ENCODE measurements at regions not wholly inside any gene's neighbourhood (a gene's known extent, or its start where the extent isn't known, plus 50 kb on each side); places are given as distances from the start of the nearest gene placed in this dataset.

DNA sequence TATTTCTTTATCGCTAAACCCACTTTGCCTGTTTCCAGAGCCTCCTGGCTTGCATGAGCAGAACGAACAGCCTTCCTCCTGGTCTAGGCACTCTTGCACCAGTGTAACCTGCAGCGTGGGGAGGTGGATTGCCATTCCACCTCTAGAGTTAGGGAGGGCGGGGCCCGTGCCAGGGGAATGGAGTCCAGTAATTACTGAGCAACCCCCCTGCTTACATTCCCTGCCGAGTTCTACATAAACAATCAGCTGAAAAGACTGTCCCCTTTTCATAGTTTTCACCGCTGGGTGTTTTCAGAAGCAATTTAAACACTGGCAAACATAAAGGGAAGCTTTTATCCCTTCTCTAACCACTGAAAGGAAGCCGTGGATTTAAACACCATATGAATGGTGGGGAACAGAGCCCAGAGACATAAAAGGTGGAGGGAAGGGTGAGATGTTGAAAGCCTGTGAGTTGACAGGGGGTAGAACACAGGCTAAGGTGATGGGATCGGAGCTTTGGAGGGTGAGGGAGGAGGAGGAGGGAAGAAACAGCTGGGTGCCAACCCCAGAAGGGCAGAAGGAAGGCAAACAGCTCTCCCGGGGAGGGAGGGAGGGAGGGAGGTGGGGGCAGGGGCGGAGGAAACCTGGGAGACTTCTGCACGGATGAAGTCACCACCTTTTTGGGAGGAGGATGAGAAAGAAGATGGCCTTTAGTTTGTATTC, 68.0 kb upstream of the WDR26 start:
- no peak for DNase-seq
- Histone ChIP-seq H3K4me3 (no peak overlapping the region), H3K27ac (peak overlapping the region; percentile 59 to 69), H3K4me1 (peaks cover 0 to 15% of the 10 kb centered on the region in 2 donors), H3K27me3 (no peaks in the 10 kb centered on the region), H3K36me3 (no peaks in the 10 kb centered on the region), H3K9me3 (no peaks in the 10 kb centered on the region)
- TF ChIP-seq POLR2A (IDR thresholded peaks at IDR 0.05) = no peak
- TF ChIP-seq, protein P1, sequence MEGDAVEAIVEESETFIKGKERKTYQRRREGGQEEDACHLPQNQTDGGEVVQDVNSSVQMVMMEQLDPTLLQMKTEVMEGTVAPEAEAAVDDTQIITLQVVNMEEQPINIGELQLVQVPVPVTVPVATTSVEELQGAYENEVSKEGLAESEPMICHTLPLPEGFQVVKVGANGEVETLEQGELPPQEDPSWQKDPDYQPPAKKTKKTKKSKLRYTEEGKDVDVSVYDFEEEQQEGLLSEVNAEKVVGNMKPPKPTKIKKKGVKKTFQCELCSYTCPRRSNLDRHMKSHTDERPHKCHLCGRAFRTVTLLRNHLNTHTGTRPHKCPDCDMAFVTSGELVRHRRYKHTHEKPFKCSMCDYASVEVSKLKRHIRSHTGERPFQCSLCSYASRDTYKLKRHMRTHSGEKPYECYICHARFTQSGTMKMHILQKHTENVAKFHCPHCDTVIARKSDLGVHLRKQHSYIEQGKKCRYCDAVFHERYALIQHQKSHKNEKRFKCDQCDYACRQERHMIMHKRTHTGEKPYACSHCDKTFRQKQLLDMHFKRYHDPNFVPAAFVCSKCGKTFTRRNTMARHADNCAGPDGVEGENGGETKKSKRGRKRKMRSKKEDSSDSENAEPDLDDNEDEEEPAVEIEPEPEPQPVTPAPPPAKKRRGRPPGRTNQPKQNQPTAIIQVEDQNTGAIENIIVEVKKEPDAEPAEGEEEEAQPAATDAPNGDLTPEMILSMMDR (IDR thresholded peaks at IDR 0.05) = no peak
- intact Hi-C loops (cut with DNase I; ENCODE audit: low total_unique reads) = no loop called here

DNA sequence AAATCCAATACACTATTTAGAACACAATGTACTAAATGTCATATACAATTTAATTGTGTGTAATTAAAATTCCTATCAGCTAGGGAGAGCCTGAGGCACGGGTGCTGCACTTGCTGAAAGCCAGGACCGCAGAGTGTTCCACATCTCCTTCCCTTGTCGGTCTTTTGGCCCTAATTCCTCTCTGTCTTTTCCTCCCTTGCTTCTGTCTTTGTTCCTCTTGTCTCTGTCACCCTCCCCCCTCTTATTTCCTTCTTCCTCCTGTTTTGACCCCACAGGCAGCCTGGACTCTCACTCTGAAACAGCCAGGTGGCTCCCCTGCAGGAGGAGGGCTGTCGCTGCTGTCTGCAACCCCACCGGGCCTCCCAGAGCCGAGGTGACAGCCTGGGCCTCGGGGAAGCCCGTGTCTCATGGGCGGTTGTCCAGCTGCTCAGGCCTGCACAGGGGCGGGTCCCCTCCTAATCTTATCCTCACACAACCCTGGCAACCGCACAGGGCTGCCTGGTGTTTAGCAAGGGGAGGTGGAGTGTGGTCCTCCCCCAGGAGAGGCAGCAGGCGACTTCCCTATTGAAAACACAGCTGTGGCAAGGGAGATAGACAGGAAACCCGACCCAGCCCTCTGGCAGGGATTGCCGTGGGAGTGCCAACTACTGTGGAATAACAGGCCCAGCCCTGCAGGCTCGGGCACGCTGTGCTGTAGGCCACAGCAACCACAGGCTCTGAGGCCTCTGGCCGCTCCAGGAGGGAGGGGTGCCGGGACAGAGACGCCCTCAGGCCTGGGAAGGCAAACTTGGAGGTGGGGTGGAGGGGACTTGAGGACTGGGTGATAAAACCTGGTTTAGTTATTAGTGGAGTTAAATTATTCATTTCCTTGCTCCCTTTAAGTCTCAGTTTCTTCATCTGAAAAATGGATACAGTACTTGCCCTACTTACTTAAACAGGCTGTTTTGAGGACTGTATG, 68.8 kb upstream of the WDR26 start:
- H3K27ac ChIP-seq = peak overlapping the region; percentile 59 to 69
- peaks cover 0 to 14% of the 10 kb centered on the region in 2 donors for H3K4me1 ChIP-seq
- H3K4me3 ChIP-seq = no peak overlapping the region
- no peaks in the 10 kb centered on the region for H3K36me3 ChIP-seq
- TF ChIP-seq POLR2A (IDR thresholded peaks at IDR 0.05) = no peak
- TF ChIP-seq, protein P1 (IDR thresholded peaks at IDR 0.05) = no peak
- intact Hi-C loops (cut with DNase I; ENCODE audit: low total_unique reads) = no loop called here
- no peaks in the 10 kb centered on the region for H3K27me3 ChIP-seq
- DNase-seq = peak; percentile 62 to 63
- H3K9me3 ChIP-seq = no peaks in the 10 kb centered on the region

DNA sequence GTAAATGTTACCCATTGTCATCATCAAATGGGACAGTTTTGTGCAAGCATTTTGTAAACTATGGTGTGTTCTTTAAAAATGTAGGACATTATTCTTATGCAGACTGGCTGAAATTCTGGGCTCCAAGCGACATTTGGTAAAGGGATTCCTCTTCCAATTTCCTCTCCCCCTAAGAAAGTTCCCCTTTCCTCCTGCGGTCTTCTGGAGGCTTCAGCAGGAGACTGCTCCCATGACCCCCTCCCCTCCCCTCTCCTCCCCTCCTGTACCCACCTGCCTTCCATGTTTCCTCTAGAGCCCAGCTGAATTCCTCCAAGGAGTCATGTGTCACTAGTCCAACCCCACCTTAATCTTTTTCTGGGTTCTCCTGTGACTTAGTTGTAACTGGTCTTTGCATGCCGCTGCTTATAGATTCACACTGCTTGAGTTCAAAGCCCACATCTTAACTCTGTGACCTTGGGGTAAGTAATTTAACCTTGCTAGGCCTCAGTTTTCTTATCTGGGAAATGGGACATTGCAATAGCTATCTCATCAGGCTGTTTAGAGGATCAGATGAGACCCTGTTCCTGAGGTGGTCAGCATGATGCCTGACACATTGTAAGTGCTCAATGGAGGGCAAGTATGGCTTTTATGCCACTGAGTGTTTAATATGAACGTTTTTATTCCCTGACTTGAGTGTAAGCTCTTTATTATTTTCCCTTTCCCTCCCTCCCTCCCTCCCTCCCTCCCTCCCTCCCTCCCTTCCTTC, 69.9 kb upstream of the WDR26 start:
- Histone ChIP-seq H3K4me3 (no peak overlapping the region), H3K4me1 (peaks cover 0 to 12% of the 10 kb centered on the region in 2 donors), H3K9me3 (no peaks in the 10 kb centered on the region), H3K27me3 (no peaks in the 10 kb centered on the region), H3K27ac (peak overlapping the region in 1 of 2 donors; percentile 69), H3K36me3 (no peaks in the 10 kb centered on the region)
- intact Hi-C loops (cut with DNase I; ENCODE audit: low total_unique reads) = no loop called here
- no peak for TF ChIP-seq POLR2A (IDR thresholded peaks at IDR 0.05)
- TF ChIP-seq, protein P1 (IDR thresholded peaks at IDR 0.05) = no peak
- DNase-seq = no peak

DNA sequence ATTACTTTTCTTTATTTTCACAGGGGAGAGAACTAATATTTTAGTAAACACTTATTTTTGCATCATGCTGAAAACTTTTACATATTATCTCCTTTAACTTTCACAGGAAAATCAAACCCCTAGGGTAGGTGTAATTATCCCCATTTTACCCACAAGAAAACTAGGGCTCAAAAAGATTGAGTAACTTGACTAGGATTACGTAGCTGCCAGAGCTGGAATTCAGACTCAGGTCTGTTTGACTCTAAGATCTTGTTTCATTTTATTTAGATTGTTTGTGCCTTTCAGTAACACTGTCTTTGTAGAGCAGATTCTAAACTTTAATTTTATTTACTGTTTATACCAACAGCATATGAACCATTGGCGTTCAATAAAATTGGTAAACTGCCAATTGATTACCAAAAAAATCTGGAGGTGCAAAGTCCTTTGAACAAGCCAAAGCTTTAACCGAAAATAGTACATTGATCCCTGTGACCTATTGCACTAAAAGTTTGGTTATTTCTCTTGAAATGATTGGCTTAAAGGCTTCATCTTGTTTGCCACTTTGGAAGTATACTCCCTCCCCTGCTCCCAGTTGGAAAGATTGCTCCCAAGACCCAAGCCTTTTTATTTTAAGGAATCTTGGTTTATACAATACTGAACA, 71.0 kb upstream of the WDR26 start:
- no peak overlapping the region for H3K27ac ChIP-seq

More for the DNA sequence above, 71.0 kb upstream of the WDR26 start:
- H3K27me3 ChIP-seq = no peaks in the 10 kb centered on the region
- no peak overlapping the region for H3K4me3 ChIP-seq
- H3K9me3 ChIP-seq = no peaks in the 10 kb centered on the region
- TF ChIP-seq POLR2A (IDR thresholded peaks at IDR 0.05) = no peak
- TF ChIP-seq, protein P1 (IDR thresholded peaks at IDR 0.05) = no peak
- H3K4me1 ChIP-seq = peaks cover 0 to 12% of the 10 kb centered on the region in 2 donors
- intact Hi-C loops (cut with DNase I; ENCODE audit: low total_unique reads) = no loop called here
- no peak for DNase-seq
- H3K36me3 ChIP-seq = no peaks in the 10 kb centered on the region

All from uterus (tissue), 3 donors.